ENCODE measurements at regions not wholly inside any gene's neighbourhood (a gene's known extent, or its start where the extent isn't known, plus 50 kb on each side); places are given as distances from the start of the nearest gene placed in this dataset.
"Not testable (repeated sequence)": the region's sequence is repeated elsewhere in the genome, so short reads cannot be mapped to it uniquely, and the experiment has no call there.

- Histone ChIP-seq H3K4me1 (ENCODE audit: insufficient read depth) (no peaks in the 10 kb centered on the region), H3K4me3 (ENCODE audit: low read depth, low read length) (no peak overlapping the region), H3K36me3 (ENCODE audit: insufficient read depth) (no peaks in the 10 kb centered on the region), H3K27ac (ENCODE audit: low read depth) (no peak overlapping the region)
- 87% methylated on average over 19 of the region's 19 CpGs for WGBS
- DNase-seq (ENCODE audit: extremely low spot score) = no peak
Observed at GRCh38 chr20:48373555-48373934, 454.3 kb downstream of the PREX1 start.

GRCh38 chr20:48372851-48373554 is 454.8 kb downstream of the PREX1 start:
- not testable (repeated sequence) for H3K4me3 ChIP-seq (ENCODE audit: low read depth, low read length); H3K36me3 ChIP-seq (ENCODE audit: insufficient read depth); H3K4me1 ChIP-seq (ENCODE audit: insufficient read depth); DNase-seq (ENCODE audit: extremely low spot score); H3K27ac ChIP-seq (ENCODE audit: low read depth)
- 84% methylated on average over 33 of the region's 35 CpGs for WGBS

GRCh38 chr20:48371211-48371610 is 456.6 kb downstream of the PREX1 start:
- Histone ChIP-seq H3K4me1 (ENCODE audit: insufficient read depth) (no peaks in the 10 kb centered on the region), H3K27ac (ENCODE audit: low read depth) (no peak overlapping the region), H3K4me3 (ENCODE audit: low read depth, low read length) (no peak overlapping the region), H3K36me3 (ENCODE audit: insufficient read depth) (no peaks in the 10 kb centered on the region)
- DNase-seq (ENCODE audit: extremely low spot score) = no peak
- 85% methylated on average over 4 of the region's 4 CpGs for WGBS

DNA sequence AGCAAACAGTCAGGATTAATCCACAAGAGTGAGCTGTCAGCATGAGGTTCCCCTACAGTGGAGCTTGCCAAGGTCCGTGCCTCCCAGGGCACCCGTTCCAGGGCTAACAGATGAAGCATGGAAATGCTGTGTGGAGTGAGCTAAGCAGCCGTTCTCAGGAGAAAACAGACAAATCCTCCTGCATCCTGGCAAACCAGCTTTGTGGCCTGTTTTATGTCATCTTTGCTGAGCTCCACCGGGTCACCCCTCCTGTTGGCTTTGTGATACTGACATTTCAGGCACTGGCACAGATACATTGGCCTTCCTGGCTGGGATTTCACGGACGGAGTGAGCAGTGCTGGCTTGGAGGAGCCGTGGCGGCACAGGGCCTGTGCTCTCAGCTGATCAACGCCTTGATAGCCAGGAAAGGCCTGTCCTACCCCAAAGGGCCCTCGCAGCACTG is 459.2 kb downstream of the PREX1 start:
- not testable (repeated sequence) for H3K36me3 ChIP-seq (ENCODE audit: insufficient read depth); H3K27ac ChIP-seq (ENCODE audit: low read depth); H3K4me1 ChIP-seq (ENCODE audit: insufficient read depth); DNase-seq (ENCODE audit: extremely low spot score); H3K4me3 ChIP-seq (ENCODE audit: low read depth, low read length)
- WGBS = 41% methylated on average over 10 of the region's 10 CpGs

DNA sequence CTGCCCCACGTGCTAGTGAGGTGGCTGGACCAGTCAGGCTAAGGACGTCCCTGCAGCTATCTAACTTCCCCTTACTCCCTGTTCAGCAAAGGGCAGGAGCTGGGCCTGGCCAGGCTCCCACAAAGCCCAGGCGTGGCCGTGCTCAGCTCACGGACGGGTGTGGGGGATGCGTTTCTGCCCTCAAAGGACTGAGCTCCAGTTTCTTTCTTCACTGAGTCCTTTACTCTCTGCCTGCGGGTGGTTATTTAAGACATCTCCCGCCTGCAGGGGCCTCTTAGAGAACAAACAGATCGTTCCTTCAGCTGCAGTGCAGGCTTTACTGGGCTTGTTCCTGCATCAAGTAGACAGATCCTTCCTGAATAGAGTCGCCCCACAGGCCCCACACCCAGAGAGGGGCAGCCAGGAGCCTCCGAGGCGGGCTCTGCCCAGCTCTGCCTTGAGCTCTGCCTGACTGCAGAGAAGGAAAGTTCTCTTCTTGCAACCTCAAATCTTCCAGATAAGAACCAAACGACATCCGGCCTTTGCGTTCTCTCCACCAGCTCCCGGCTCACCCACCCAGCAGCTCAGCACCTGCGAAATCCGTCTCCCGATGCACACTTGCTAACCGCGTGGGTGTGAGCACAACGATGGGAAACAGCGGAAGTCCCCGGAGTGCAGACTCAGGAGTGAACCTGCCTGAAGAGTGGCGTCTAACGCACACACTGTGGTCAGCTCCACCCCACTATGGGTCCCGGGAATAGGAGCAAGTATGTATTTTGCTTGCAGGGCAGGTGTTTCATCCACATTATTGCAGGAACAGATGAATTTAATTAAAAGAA is 460.0 kb downstream of the PREX1 start:
- DNase-seq (ENCODE audit: extremely low spot score); H3K4me1 ChIP-seq (ENCODE audit: insufficient read depth); H3K4me3 ChIP-seq (ENCODE audit: low read depth, low read length); H3K36me3 ChIP-seq (ENCODE audit: insufficient read depth); H3K27ac ChIP-seq (ENCODE audit: low read depth): not testable (repeated sequence)
- 16% methylated on average over 15 of the region's 28 CpGs for WGBS

GRCh38 chr20:48366230-48366629 is 461.6 kb downstream of the PREX1 start:
- H3K4me3 ChIP-seq (ENCODE audit: low read depth, low read length) = no peak overlapping the region
- H3K36me3 ChIP-seq (ENCODE audit: insufficient read depth) = no peaks in the 10 kb centered on the region
- WGBS = 99% methylated on average over 5 of the region's 5 CpGs
- no peak overlapping the region for H3K27ac ChIP-seq (ENCODE audit: low read depth)
- no peak for DNase-seq (ENCODE audit: extremely low spot score)
- H3K4me1 ChIP-seq (ENCODE audit: insufficient read depth) = no peaks in the 10 kb centered on the region

- no peak for DNase-seq (ENCODE audit: extremely low spot score)
- Histone ChIP-seq H3K27ac (ENCODE audit: low read depth) (no peak overlapping the region), H3K4me3 (ENCODE audit: low read depth, low read length) (no peak overlapping the region), H3K4me1 (ENCODE audit: insufficient read depth) (no peaks in the 10 kb centered on the region), H3K36me3 (ENCODE audit: insufficient read depth) (no peaks in the 10 kb centered on the region)
- 95% methylated on average over 11 of the region's 11 CpGs for WGBS
Observed at GRCh38 chr20:48364688-48365421, 462.9 kb downstream of the PREX1 start.

DNA sequence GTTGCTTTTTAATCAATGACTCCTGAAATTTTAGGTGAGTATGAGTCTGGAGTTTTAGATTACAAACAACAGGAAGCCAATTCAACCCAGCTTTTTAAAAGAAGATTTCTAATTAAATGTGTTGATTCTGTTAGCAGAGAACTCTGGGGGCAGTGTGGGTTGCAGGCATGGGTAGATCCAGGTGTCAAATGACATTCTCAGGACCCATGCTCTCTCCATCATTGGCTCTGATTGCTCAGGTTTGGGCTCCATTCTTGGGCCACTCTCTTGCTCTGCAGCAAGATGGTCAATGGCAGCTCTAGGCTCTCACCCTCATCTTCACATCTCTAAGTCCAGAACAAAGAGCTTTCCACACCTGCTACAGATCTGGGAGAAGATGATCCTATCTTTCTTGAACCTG is 463.7 kb downstream of the PREX1 start:
- Histone ChIP-seq H3K36me3 (ENCODE audit: insufficient read depth) (no peaks in the 10 kb centered on the region), H3K4me3 (ENCODE audit: low read depth, low read length) (no peak overlapping the region), H3K4me1 (ENCODE audit: insufficient read depth) (no peaks in the 10 kb centered on the region), H3K27ac (ENCODE audit: low read depth) (no peak overlapping the region)
- no peak for DNase-seq (ENCODE audit: extremely low spot score)

DNA sequence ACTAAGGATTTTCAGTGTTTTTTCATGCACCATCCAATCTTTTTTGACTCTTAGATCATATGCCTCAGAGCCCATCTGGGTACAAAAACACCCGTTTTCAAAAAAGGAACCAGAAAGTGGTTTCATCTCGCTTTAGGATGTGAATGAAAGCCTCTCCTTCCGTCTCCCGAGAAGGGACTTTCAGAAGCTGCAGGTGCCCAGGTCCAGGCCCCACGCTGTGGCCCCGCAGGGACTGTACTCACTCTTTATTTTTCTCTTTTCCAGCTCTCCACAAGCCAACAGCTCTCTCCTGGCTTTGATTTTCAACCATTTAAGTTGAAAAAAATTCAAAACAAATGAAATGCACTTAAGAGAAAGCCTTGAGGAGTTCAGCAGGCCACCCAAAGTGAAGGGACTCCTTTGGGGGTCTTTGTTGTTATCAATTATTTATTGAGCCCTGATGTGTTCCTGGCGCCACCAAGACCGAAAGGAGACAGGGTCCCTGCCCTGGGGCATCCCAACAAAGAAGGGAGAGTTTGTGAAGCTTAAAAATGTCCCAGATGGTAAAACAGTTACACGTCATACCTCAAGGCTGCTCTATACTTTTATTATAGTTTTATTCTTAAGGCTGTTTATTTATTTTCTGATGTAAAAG is 467.3 kb downstream of the PREX1 start:
- no peaks in the 10 kb centered on the region for H3K36me3 ChIP-seq (ENCODE audit: insufficient read depth)
- no peak overlapping the region for H3K4me3 ChIP-seq (ENCODE audit: low read depth, low read length)
- DNase-seq (ENCODE audit: extremely low spot score) = no peak
- WGBS = 69% methylated on average over 9 of the region's 9 CpGs
- no peaks in the 10 kb centered on the region for H3K4me1 ChIP-seq (ENCODE audit: insufficient read depth)
- no peak overlapping the region for H3K27ac ChIP-seq (ENCODE audit: low read depth)

GRCh38 chr20:48359692-48360341 is 468.0 kb downstream of the PREX1 start:
- no peaks in the 10 kb centered on the region for H3K4me1 ChIP-seq (ENCODE audit: insufficient read depth)
- no peak overlapping the region for H3K4me3 ChIP-seq (ENCODE audit: low read depth, low read length)
- DNase-seq (ENCODE audit: extremely low spot score) = no peak
- no peaks in the 10 kb centered on the region for H3K36me3 ChIP-seq (ENCODE audit: insufficient read depth)
- 57% methylated on average over 17 of the region's 17 CpGs for WGBS
- H3K27ac ChIP-seq (ENCODE audit: low read depth) = no peak overlapping the region

DNA sequence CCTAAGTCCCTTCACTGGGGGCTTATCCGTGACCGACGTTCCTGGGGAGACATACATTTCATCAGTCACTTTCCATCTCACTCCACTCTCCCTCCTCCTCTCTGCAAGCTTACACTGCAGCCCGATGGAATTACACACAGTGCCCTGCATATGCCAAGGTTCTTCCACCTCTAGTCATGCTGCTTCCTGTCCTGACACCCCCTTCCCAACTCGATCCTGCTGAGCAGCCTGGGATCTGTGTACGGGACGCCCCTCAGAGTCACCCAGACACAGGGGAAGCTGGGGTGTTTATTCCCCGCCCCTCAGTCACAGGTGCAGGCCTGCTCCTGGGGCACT is 468.8 kb downstream of the PREX1 start:
- H3K27ac ChIP-seq (ENCODE audit: low read depth); H3K4me3 ChIP-seq (ENCODE audit: low read depth, low read length); H3K36me3 ChIP-seq (ENCODE audit: insufficient read depth); DNase-seq (ENCODE audit: extremely low spot score); H3K4me1 ChIP-seq (ENCODE audit: insufficient read depth): not testable (repeated sequence)
- 61% methylated on average over 7 of the region's 8 CpGs for WGBS

DNA sequence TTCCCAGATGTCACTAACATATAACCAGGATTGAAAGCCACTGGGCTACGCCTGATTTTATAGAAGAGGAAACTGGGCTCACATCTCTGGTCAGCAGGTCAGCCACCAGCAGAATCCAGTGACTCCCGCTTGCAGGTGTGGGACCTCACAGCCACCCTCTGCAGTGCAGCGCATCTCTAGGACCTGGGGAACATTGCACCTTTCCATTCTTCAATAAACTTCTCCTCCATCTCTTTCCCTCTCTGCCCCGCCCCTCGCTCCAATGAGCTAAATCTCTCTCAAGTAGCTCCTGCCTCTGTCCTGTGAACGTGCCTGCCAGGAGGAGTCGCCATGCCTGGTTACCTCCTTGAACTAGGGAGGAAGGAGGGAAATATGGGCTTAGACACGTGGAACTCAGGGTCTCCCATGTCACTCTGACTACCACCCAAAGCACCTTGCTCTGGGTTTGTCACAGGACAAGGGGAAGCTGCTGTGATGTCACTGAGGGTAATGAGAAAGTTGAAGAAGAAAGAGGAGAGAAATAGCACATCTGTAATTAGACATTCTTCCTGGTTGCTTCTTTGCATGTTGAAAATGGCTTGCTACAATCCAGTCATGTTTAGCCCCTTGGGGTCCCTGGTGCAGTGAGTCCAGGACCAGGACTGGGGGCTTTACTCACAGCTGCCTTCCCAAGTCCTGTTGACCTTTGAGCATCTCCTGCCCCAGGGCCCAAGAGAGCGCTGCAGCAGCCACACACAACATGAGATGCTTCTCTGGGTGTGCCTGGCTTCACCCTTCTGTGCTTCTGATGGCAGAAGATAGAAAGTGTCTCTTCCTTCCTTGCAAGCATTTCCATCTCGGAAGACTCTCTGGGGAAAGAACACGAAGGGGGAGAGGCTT is 469.4 kb downstream of the PREX1 start:
- no peaks in the 10 kb centered on the region for H3K4me1 ChIP-seq (ENCODE audit: insufficient read depth)
- no peak overlapping the region for H3K4me3 ChIP-seq (ENCODE audit: low read depth, low read length)
- no peaks in the 10 kb centered on the region for H3K36me3 ChIP-seq (ENCODE audit: insufficient read depth)
- DNase-seq (ENCODE audit: extremely low spot score) = no peak
- no peak overlapping the region for H3K27ac ChIP-seq (ENCODE audit: low read depth)
- 86% methylated on average over 11 of the region's 11 CpGs for WGBS
